Natural killer cell (primary cell): ENCODE measurements at regions not wholly inside any gene's neighbourhood (a gene's known extent, or its start where the extent isn't known, plus 50 kb on each side); places are given as distances from the start of the nearest gene placed in this dataset.

Experiments used
- ATAC-seq, 3 donors: fragments of 150-1000 bp in 2 of 3; fragments of 200-7000 bp in 1 of 3; cut with Tn5 transposase; 1 replicate in 1 of 3; 2 replicates in 2 of 3; pipeline ENCODE4 v1.10.0; 2021; ENCODE audit warnings: mild to moderate bottlenecking in 2 of 3, moderate library complexity in 2 of 3
- DNase-seq, 2 donors: peaks; one replicate each; pipeline versions ENCODE4 v3.0.0 to v3.0.0-alpha.2; 2013 to 2021; ENCODE audit warnings: mixed read lengths in 1 of 2
- H3K27ac ChIP-seq: one replicate; pipeline ENCODE4 v1.5.1; 2013; ENCODE audit warnings: mild to moderate bottlenecking, low read length
- H3K27me3 ChIP-seq: one replicate; pipeline ENCODE4 v1.6.1; 2013; ENCODE audit warnings: low read length; ENCODE audit not compliant: control insufficient read depth, insufficient read depth
- H3K36me3 ChIP-seq: one replicate; pipeline ENCODE4 v1.6.1; 2013; ENCODE audit warnings: low read length; ENCODE audit not compliant: control insufficient read depth, insufficient read depth
- H3K4me1 ChIP-seq: one replicate; pipeline ENCODE4 v1.6.1; 2013; ENCODE audit warnings: low read length; ENCODE audit not compliant: control insufficient read depth, insufficient read depth
- H3K4me3 ChIP-seq: one replicate; pipeline ENCODE4 v1.5.1; 2013; ENCODE audit warnings: low read length
- H3K9me3 ChIP-seq: one replicate; pipeline ENCODE4 v1.6.1; 2013; ENCODE audit warnings: low read length; ENCODE audit not compliant: control insufficient read depth, insufficient read depth
- H3K27ac Mint-ChIP-seq, 2 donors: one replicate each; pipeline ENCODE4 v1.8.0; 2022; ENCODE audit warnings: mild to moderate bottlenecking in 2 of 2, mixed read lengths in 2 of 2, moderate library complexity in 1 of 2
- H3K27me3 Mint-ChIP-seq, 2 donors: one replicate each; pipeline ENCODE4 v1.8.0; 2022; ENCODE audit warnings: low read depth in 2 of 2, mixed read lengths in 2 of 2
- H3K36me3 Mint-ChIP-seq: one replicate; pipeline ENCODE4 v1.8.0; 2022; ENCODE audit warnings: mixed read lengths
- H3K4me1 Mint-ChIP-seq, 2 donors: one replicate each; pipeline ENCODE4 v1.8.0; 2022; ENCODE audit warnings: mixed read lengths in 2 of 2
- H3K4me3 Mint-ChIP-seq: one replicate; pipeline ENCODE4 v1.8.0; 2022; ENCODE audit warnings: mild to moderate bottlenecking, moderate library complexity, mixed read lengths
- H3K9me3 Mint-ChIP-seq, 2 donors: one replicate each; pipeline ENCODE4 v1.8.0; 2022; ENCODE audit warnings: mixed read lengths in 2 of 2
- CTCF ChIP-seq: fragments of 200-600 bp; IDR thresholded peaks from one replicate; pipeline ENCODE4 v1.8.0; 2022; ENCODE audit warnings: antibody characterized with exemption
- WGBS: methylation state at CpG from one replicate; pipeline ENCODE4 v1.1.7; 2013; ENCODE audit warnings: missing lambda C conversion rate; ENCODE audit not compliant: insufficient coverage; 5-methylcytosine and 5-hydroxymethylcytosine counted together
- intact Hi-C: fragments of 100-400 bp; cut with micrococcal nuclease; formaldehyde crosslinking; loops from one replicate; pipeline ENCODE4 v1.14.2; 2022

- peaks cover 6 to 26% of the 10 kb centered on the region in 2 donors for H3K27me3 Mint-ChIP-seq
- H3K4me3 Mint-ChIP-seq, result no peak overlapping the region
- TF ChIP-seq CTCF, result no peak
- H3K4me1 Mint-ChIP-seq, result no peaks in the 10 kb centered on the region
- no peaks in the 10 kb centered on the region for H3K27me3 ChIP-seq
- no peak for ATAC-seq
- no peak overlapping the region for H3K4me3 ChIP-seq
- no peak overlapping the region for H3K27ac Mint-ChIP-seq
- H3K36me3 Mint-ChIP-seq, result no peaks in the 10 kb centered on the region
- H3K9me3 ChIP-seq, result no peaks in the 10 kb centered on the region
- no peaks in the 10 kb centered on the region for H3K36me3 ChIP-seq
- no peaks in the 10 kb centered on the region for H3K9me3 Mint-ChIP-seq
- H3K27ac ChIP-seq, result no peak overlapping the region
- no peaks in the 10 kb centered on the region for H3K4me1 ChIP-seq
- WGBS, result 81% methylated on average over 5 of the region's 5 CpGs
- DNase-seq, result no peak
- intact Hi-C loops, result no loop called here
Observed at GRCh38 chr6:43847741-43848630, 78.0 kb downstream of the VEGFA start.

GRCh38 chr6:43846556-43846955, 76.5 kb downstream of the VEGFA start:
- DNase-seq (no peak), ATAC-seq (no peak)
- intact Hi-C loops, result no loop called here
- TF ChIP-seq CTCF, result no peak
- WGBS, result 94% methylated on average over 5 of the region's 8 CpGs
- no peaks in the 10 kb centered on the region for H3K36me3 ChIP-seq
- no peak overlapping the region for H3K27ac Mint-ChIP-seq
- no peaks in the 10 kb centered on the region for H3K4me1 Mint-ChIP-seq
- H3K9me3 Mint-ChIP-seq, result no peaks in the 10 kb centered on the region
- H3K27me3 Mint-ChIP-seq, result peaks cover 6 to 26% of the 10 kb centered on the region in 2 donors
- no peaks in the 10 kb centered on the region for H3K4me1 ChIP-seq
- no peak overlapping the region for H3K4me3 ChIP-seq
- H3K27me3 ChIP-seq, result no peaks in the 10 kb centered on the region
- H3K9me3 ChIP-seq, result no peaks in the 10 kb centered on the region
- no peak overlapping the region for H3K4me3 Mint-ChIP-seq
- H3K36me3 Mint-ChIP-seq, result no peaks in the 10 kb centered on the region
- H3K27ac ChIP-seq, result no peak overlapping the region

- 70% methylated on average over 2 of the region's 3 CpGs for WGBS
- no peak for TF ChIP-seq CTCF
- Histone ChIP-seq H3K9me3 (no peaks in the 10 kb centered on the region), H3K27ac (no peak overlapping the region), H3K4me1 (no peaks in the 10 kb centered on the region), H3K36me3 (no peaks in the 10 kb centered on the region), H3K27me3 (no peaks in the 10 kb centered on the region), H3K4me3 (no peak overlapping the region)
- Mint-ChIP-seq H3K4me1 (no peaks in the 10 kb centered on the region), H3K4me3 (no peak overlapping the region), H3K27me3 (peaks cover 6 to 26% of the 10 kb centered on the region in 2 donors), H3K36me3 (no peaks in the 10 kb centered on the region), H3K27ac (no peak overlapping the region), H3K9me3 (no peaks in the 10 kb centered on the region)
- DNase-seq (no peak), ATAC-seq (no peak)
- intact Hi-C loops, result no loop called here
Observed at GRCh38 chr6:43845646-43846045, 75.6 kb downstream of the VEGFA start.
